C4-2B (cell line): ENCODE measurements at regions not wholly inside any gene's neighbourhood (a gene's known extent, or its start where the extent isn't known, plus 50 kb on each side); places are given as distances from the start of the nearest gene placed in this dataset.

Experiments used
- ZFX ChIP-seq: fragments of 450-650 bp; IDR thresholded peaks from 2 replicates; pipeline ENCODE4 v1.6.1; 2017
- TF ChIP-seq, protein P1 (sequence below): fragments of 450-650 bp; conservative IDR thresholded peaks from 2 replicates; pipeline ENCODE4 v1.5.1; 2017; ENCODE audit warnings: mild to moderate bottlenecking

- TF ChIP-seq, protein P1, sequence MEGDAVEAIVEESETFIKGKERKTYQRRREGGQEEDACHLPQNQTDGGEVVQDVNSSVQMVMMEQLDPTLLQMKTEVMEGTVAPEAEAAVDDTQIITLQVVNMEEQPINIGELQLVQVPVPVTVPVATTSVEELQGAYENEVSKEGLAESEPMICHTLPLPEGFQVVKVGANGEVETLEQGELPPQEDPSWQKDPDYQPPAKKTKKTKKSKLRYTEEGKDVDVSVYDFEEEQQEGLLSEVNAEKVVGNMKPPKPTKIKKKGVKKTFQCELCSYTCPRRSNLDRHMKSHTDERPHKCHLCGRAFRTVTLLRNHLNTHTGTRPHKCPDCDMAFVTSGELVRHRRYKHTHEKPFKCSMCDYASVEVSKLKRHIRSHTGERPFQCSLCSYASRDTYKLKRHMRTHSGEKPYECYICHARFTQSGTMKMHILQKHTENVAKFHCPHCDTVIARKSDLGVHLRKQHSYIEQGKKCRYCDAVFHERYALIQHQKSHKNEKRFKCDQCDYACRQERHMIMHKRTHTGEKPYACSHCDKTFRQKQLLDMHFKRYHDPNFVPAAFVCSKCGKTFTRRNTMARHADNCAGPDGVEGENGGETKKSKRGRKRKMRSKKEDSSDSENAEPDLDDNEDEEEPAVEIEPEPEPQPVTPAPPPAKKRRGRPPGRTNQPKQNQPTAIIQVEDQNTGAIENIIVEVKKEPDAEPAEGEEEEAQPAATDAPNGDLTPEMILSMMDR = no peak
- TF ChIP-seq ZFX = no peak
These were observed 118.5 kb upstream of the PTPN3 start for GRCh38 chr9:109616571-109617120.
